ENCODE measurements at regions not wholly inside any gene's neighbourhood (a gene's known extent, or its start where the extent isn't known, plus 50 kb on each side); places are given as distances from the start of the nearest gene placed in this dataset.

- H3K36me3 Mint-ChIP-seq, result no peaks in the 10 kb centered on the region
- DNase-seq (no peak), ATAC-seq (ENCODE audit: low read depth) (no peak)
- no peak overlapping the region for H3K4me3 Mint-ChIP-seq
- H3K9me3 Mint-ChIP-seq, result no peaks in the 10 kb centered on the region
- H3K4me1 Mint-ChIP-seq, result no peaks in the 10 kb centered on the region
- POLR2A ChIA-PET, result no interaction called here
- H3K27me3 Mint-ChIP-seq, result peaks cover 2% of the 10 kb centered on the region
- no peak overlapping the region for H3K27ac Mint-ChIP-seq
Measured at GRCh38 chr18:45328811-45329210, 286.5 kb upstream of the SLC14A2 start.

DNA sequence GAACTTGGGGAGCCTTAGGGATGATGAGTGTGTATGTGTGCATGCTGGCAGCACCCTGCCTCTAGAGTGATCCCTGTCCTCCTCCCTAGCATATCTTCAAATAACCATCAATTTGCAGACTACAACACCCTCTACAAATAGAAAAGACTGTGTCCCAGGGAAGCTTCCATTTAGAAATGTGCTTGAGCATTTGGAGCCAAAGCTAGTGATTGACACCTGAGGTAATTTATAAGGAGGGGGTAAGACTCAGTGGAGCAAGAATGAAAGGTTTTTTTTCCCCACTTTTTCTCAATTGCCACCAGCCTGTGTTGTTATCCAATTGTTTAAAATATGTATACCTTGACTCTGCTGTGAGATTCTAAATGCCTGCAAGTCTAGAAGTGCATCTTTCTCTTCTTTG lies 286.0 kb upstream of the SLC14A2 start:
- no peaks in the 10 kb centered on the region for H3K9me3 Mint-ChIP-seq
- H3K27ac Mint-ChIP-seq, result no peak overlapping the region
- H3K36me3 Mint-ChIP-seq, result no peaks in the 10 kb centered on the region
- H3K4me1 Mint-ChIP-seq, result no peaks in the 10 kb centered on the region
- no peak overlapping the region for H3K4me3 Mint-ChIP-seq
- DNase-seq (no peak), ATAC-seq (ENCODE audit: low read depth) (no peak)
- POLR2A ChIA-PET, result no interaction called here
- H3K27me3 Mint-ChIP-seq, result peaks cover 2% of the 10 kb centered on the region

- no peak overlapping the region for H3K27ac Mint-ChIP-seq
- no peaks in the 10 kb centered on the region for H3K4me1 Mint-ChIP-seq
- H3K36me3 Mint-ChIP-seq, result no peaks in the 10 kb centered on the region
- ATAC-seq (ENCODE audit: low read depth) (no peak), DNase-seq (no peak)
- H3K9me3 Mint-ChIP-seq, result no peaks in the 10 kb centered on the region
- no peak overlapping the region for H3K4me3 Mint-ChIP-seq
- H3K27me3 Mint-ChIP-seq, result peaks cover 2% of the 10 kb centered on the region
- POLR2A ChIA-PET, result no interaction called here
Measured at GRCh38 chr18:45330170-45330594, 285.1 kb upstream of the SLC14A2 start.

DNA sequence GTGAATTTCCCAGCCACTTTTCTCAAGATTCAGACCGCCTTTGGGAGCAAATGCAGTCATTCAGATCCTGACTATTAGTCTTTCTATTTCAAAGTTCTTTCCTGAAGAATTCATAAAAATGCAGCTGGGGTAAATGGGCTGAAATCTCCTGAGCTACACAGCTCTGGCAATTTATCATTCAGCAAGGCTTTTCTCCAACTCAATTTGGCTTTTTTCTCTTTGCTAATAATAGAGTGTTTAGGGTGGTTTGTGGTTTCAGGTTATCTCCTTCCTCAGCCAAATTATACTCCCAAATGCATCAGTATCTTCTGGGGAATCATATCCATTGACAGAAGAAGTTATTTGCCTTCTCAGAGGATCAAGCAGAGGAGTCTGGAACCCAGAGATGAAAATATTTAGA lies 282.4 kb upstream of the SLC14A2 start:
- H3K4me1 Mint-ChIP-seq, result no peaks in the 10 kb centered on the region
- POLR2A ChIA-PET, result no interaction called here
- no peak overlapping the region for H3K4me3 Mint-ChIP-seq
- no peaks in the 10 kb centered on the region for H3K9me3 Mint-ChIP-seq
- H3K27ac Mint-ChIP-seq, result no peak overlapping the region
- H3K36me3 Mint-ChIP-seq, result no peaks in the 10 kb centered on the region
- DNase-seq (no peak), ATAC-seq (ENCODE audit: low read depth) (no peak)
- peaks cover 5% of the 10 kb centered on the region for H3K27me3 Mint-ChIP-seq

GRCh38 chr18:45334191-45334590 lies 281.1 kb upstream of the SLC14A2 start:
- peaks cover 5% of the 10 kb centered on the region for H3K27me3 Mint-ChIP-seq
- H3K36me3 Mint-ChIP-seq, result no peaks in the 10 kb centered on the region
- ATAC-seq (ENCODE audit: low read depth) (no peak), DNase-seq (no peak)
- H3K9me3 Mint-ChIP-seq, result no peaks in the 10 kb centered on the region
- POLR2A ChIA-PET, result no interaction called here
- no peaks in the 10 kb centered on the region for H3K4me1 Mint-ChIP-seq
- no peak overlapping the region for H3K4me3 Mint-ChIP-seq
- H3K27ac Mint-ChIP-seq, result no peak overlapping the region

DNA sequence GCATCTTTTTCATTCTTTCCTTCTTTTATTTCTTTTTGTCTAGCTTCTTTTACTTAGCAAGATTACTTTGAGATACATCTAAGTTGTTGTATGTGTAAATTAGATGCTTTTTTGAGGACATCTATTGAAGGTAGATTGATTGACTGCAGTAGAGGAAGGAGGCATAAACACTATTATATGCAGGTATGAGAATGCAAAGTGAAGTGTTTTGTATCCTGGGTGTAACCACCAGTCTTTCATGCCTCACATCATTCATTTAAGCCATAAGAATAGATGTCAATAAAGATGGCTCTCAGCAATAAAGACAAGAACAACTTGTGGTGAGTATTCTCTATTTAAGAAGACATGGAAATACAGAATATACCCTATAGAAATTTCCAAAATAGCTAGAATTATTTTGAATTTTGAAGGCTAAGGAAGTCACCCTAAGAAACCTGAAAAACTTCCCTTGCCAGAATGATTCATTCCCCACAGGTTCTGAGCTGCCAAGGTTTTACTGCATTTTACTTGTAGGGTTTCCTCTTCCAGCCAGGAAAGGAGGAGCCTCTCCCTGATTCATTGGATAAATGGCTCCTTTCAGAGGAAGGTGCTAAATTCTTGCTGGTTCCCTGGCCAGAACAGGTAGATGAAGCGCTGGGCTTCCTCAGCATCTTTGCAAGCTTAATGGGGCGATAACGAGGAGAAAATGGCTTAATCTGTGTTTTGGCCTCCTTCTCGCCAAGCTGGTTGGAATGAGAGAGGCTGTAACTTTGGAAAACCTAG lies 279.8 kb upstream of the SLC14A2 start:
- Mint-ChIP-seq H3K27ac (no peak overlapping the region), H3K9me3 (no peaks in the 10 kb centered on the region), H3K4me1 (no peaks in the 10 kb centered on the region), H3K4me3 (no peak overlapping the region), H3K36me3 (no peaks in the 10 kb centered on the region), H3K27me3 (peaks cover 4% of the 10 kb centered on the region)
- no peak for DNase-seq
- POLR2A ChIA-PET, result no interaction called here
- no peak for ATAC-seq (ENCODE audit: low read depth)

GRCh38 chr18:45336448-45336847 lies 278.8 kb upstream of the SLC14A2 start:
- no peak for DNase-seq
- POLR2A ChIA-PET, result no interaction called here
- peaks cover 3% of the 10 kb centered on the region for H3K27me3 Mint-ChIP-seq
- H3K4me3 Mint-ChIP-seq, result no peak overlapping the region
- H3K4me1 Mint-ChIP-seq, result no peaks in the 10 kb centered on the region
- H3K27ac Mint-ChIP-seq, result no peak overlapping the region
- H3K9me3 Mint-ChIP-seq, result no peaks in the 10 kb centered on the region
- ATAC-seq (ENCODE audit: low read depth), result no peak
- no peaks in the 10 kb centered on the region for H3K36me3 Mint-ChIP-seq

DNA sequence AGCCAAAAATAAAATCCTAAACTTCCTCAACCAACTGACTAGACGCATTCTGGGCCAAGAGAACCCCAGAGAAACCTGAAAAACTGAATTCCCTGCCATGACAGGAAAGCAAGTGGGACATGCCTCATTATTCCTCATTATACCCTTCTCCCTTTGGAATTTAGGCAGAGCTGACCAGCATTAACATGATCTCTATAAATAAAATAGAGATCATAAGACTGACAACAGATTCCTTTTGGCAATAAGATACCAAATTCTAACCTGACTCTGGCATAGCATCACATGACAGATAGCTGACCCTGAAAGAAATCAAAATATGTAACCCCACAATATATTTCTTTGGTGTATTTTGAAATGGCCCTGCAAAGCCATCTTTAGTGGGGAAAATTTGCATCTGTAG lies 277.8 kb upstream of the SLC14A2 start:
- POLR2A ChIA-PET, result no interaction called here
- H3K36me3 Mint-ChIP-seq, result no peaks in the 10 kb centered on the region
- H3K4me3 Mint-ChIP-seq, result no peak overlapping the region
- DNase-seq (no peak), ATAC-seq (ENCODE audit: low read depth) (no peak)
- peaks cover 3% of the 10 kb centered on the region for H3K27me3 Mint-ChIP-seq
- H3K27ac Mint-ChIP-seq, result no peak overlapping the region
- no peaks in the 10 kb centered on the region for H3K9me3 Mint-ChIP-seq
- H3K4me1 Mint-ChIP-seq, result no peaks in the 10 kb centered on the region

GRCh38 chr18:45339810-45340550 lies 275.3 kb upstream of the SLC14A2 start:
- H3K4me1 Mint-ChIP-seq, result no peaks in the 10 kb centered on the region
- H3K27me3 Mint-ChIP-seq, result peaks cover 3% of the 10 kb centered on the region
- POLR2A ChIA-PET, result interaction anchor here (0.6 kb wide), 1 partner anchor 22 kb away, joined by 3 read pairs; no protein-coding TSS in a partner anchor
- ATAC-seq (ENCODE audit: low read depth) (no peak), DNase-seq (no peak)
- no peak overlapping the region for H3K4me3 Mint-ChIP-seq
- no peaks in the 10 kb centered on the region for H3K9me3 Mint-ChIP-seq
- no peaks in the 10 kb centered on the region for H3K36me3 Mint-ChIP-seq
- no peak overlapping the region for H3K27ac Mint-ChIP-seq

GRCh38 chr18:45340884-45341283 lies 274.4 kb upstream of the SLC14A2 start:
- no peaks in the 10 kb centered on the region for H3K4me1 Mint-ChIP-seq
- no peak for DNase-seq
- H3K9me3 Mint-ChIP-seq, result no peaks in the 10 kb centered on the region
- H3K27me3 Mint-ChIP-seq, result peaks cover 3% of the 10 kb centered on the region
- no peak for ATAC-seq (ENCODE audit: low read depth)
- POLR2A ChIA-PET, result no interaction called here
- no peak overlapping the region for H3K4me3 Mint-ChIP-seq
- H3K36me3 Mint-ChIP-seq, result no peaks in the 10 kb centered on the region
- H3K27ac Mint-ChIP-seq, result no peak overlapping the region

- no peaks in the 10 kb centered on the region for H3K4me1 Mint-ChIP-seq
- no peak overlapping the region for H3K27ac Mint-ChIP-seq
- POLR2A ChIA-PET, result no interaction called here
- H3K27me3 Mint-ChIP-seq, result peaks cover 3% of the 10 kb centered on the region
- DNase-seq (no peak), ATAC-seq (ENCODE audit: low read depth) (no peak)
- H3K4me3 Mint-ChIP-seq, result no peak overlapping the region
- no peaks in the 10 kb centered on the region for H3K9me3 Mint-ChIP-seq
- H3K36me3 Mint-ChIP-seq, result no peaks in the 10 kb centered on the region
Measured at GRCh38 chr18:45341454-45341853, 273.8 kb upstream of the SLC14A2 start.

DNA sequence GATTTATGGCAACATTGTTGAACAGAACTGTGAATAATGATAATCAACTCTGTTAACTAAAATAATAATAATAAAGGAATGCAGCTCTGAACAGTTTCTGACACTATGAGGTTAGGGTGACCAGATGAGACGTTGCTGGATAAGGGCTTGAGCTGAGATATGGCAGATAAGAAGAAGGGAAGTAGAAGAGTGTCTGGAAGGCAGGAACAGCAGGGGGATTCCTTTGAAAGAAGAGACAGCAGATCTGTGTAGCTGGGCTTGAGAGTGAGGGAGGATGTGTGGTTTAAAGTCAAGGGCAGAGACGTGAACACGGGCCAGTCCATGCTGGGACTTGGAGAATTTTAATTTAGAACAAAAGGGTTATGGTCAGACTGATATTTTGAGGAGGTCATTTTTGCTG lies 273.1 kb upstream of the SLC14A2 start:
- H3K27ac Mint-ChIP-seq, result no peak overlapping the region
- no peak overlapping the region for H3K4me3 Mint-ChIP-seq
- H3K9me3 Mint-ChIP-seq, result no peaks in the 10 kb centered on the region
- H3K36me3 Mint-ChIP-seq, result no peaks in the 10 kb centered on the region
- H3K27me3 Mint-ChIP-seq, result peaks cover 3% of the 10 kb centered on the region
- DNase-seq (no peak), ATAC-seq (ENCODE audit: low read depth) (no peak)
- POLR2A ChIA-PET, result no interaction called here
- no peaks in the 10 kb centered on the region for H3K4me1 Mint-ChIP-seq

DNA sequence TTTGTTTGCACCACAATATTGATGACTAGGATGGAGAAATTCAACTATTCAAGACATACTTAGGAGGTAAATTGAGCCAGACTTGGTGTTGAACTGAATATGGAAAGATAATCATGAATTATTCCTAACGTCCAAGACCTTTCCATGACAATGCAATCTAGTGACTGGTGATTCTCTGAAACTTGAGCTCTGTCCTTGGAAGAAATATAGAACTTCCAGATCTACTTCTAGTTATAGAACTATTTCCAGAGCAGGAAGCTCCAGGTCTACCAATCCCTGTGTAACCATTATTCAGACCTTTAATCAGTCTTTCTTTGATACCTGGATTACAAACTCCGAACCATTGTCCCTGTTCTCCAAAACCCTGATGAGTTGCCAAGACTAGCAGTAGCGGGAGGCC lies 272.6 kb upstream of the SLC14A2 start:
- Mint-ChIP-seq H3K4me3 (no peak overlapping the region), H3K9me3 (no peaks in the 10 kb centered on the region), H3K36me3 (no peaks in the 10 kb centered on the region), H3K27ac (no peak overlapping the region), H3K27me3 (no peaks in the 10 kb centered on the region), H3K4me1 (no peaks in the 10 kb centered on the region)
- ATAC-seq (ENCODE audit: low read depth) (no peak), DNase-seq (no peak)
- POLR2A ChIA-PET, result no interaction called here

- Mint-ChIP-seq H3K9me3 (no peaks in the 10 kb centered on the region), H3K36me3 (no peaks in the 10 kb centered on the region), H3K27me3 (no peaks in the 10 kb centered on the region), H3K4me1 (no peaks in the 10 kb centered on the region), H3K4me3 (no peak overlapping the region), H3K27ac (no peak overlapping the region)
- DNase-seq (no peak), ATAC-seq (ENCODE audit: low read depth) (no peak)
- POLR2A ChIA-PET, result no interaction called here
Measured at GRCh38 chr18:45343365-45343764, 271.9 kb upstream of the SLC14A2 start.
